Pancreas (tissue), 10 donors: ENCODE measurements at regions not wholly inside any gene's neighbourhood (a gene's known extent, or its start where the extent isn't known, plus 50 kb on each side); places are given as distances from the start of the nearest gene placed in this dataset.

Experiments
- ATAC-seq, 4 donors: fragments of 200-7000 bp; cut with Tn5 transposase; one replicate each; pipeline versions ENCODE4 v1.8.0 to v1.9.1; 2020; ENCODE audit warnings: mild to moderate bottlenecking in 4 of 4, moderate library complexity in 4 of 4
- DNase-seq, 6 donors: peaks; one replicate each; pipeline ENCODE4 v3.0.0-alpha.2; 2020
- FAIRE-seq: peaks from 2 replicates; lab custom pipeline; 2012; peaks lifted over from hg19 to GRCh38; lab: Jason Lieb, UNC
- H3K27ac ChIP-seq, 4 donors: fragments of 200-600 bp; sonication (generic); 1 replicate in 3 of 4; 2 replicates in 1 of 4; pipeline versions ENCODE4 v1.5.0 to v1.8.0; 2020
- H3K27me3 ChIP-seq, 4 donors: fragments of 200-600 bp; one replicate each; pipeline ENCODE4 v1.8.0; 2021
- H3K36me3 ChIP-seq, 3 donors: fragments of 200-600 bp; sonication (generic) in 1 of 3; one replicate each; pipeline versions ENCODE4 v1.5.0 to v1.8.0; 2020 to 2021
- H3K4me1 ChIP-seq, 3 donors: fragments of 200-600 bp; one replicate each; pipeline ENCODE4 v1.8.0; 2021
- H3K4me3 ChIP-seq, 4 donors: fragments of 200-600 bp; sonication (generic) in 2 of 4; one replicate each; pipeline versions ENCODE4 v1.5.0 to v1.8.0; 2020 to 2021
- H3K9me3 ChIP-seq, 4 donors: fragments of 200-600 bp; one replicate each; pipeline ENCODE4 v1.8.0; 2021
- CTCF ChIP-seq, 4 donors: fragments of 200-600 bp; sonication (generic) in 3 of 4; IDR thresholded peaks; one replicate each; pipeline versions ENCODE4 v1.5.0 to v1.8.0; 2021; ENCODE audit warnings: antibody characterized with exemption in 4 of 4
- WGBS, 2 donors: extraction: QIAGEN DNeasy Blood & Tissue Kit; methylation state at CpG; one replicate each; pipeline ENCODE4 v1.1.7; 2013; 5-methylcytosine and 5-hydroxymethylcytosine counted together
- intact Hi-C, 3 donors: fragments of 100-400 bp; cut with DNase I; formaldehyde crosslinking; loops; one replicate each; pipeline versions ENCODE4 v1.11.1 to v1.14.2; 2022
- donor health status: healthy with polysubstance abuse.
- donor health status: DM: no; HTN: no; CAD: no; lungs with moderate emphysema.
- donor health status: DM: no; HTN: no; CAD: no.
- donor health status: control.
- donor health status: control.
- donor health status: Bipolar disorder and iron deficiency.
- donor health status: DM: yes; HTN: yes; CAD: no.
- donor health status: DM: no; HTN: no; CAD: no.
- donor health status: DM: no; HTN: no; CAD: no.
- donor health status: DM: yes; HTN: yes; CAD: no.

GRCh38 chr5:25567881-25568280 lies 923.1 kb upstream of the CDH10 start:
- no peak for TF ChIP-seq CTCF (IDR thresholded peaks at IDR 0.05)
- no peak for DNase-seq

GRCh38 chr5:25562656-25563055 lies 917.9 kb upstream of the CDH10 start:
- FAIRE-seq, result no peak
- no peak overlapping the region for H3K27ac ChIP-seq
- intact Hi-C loops, result no loop called here
- no peaks in the 10 kb centered on the region for H3K27me3 ChIP-seq
- no peak for TF ChIP-seq CTCF (IDR thresholded peaks at IDR 0.05)
- ATAC-seq, result no peak
- no peaks in the 10 kb centered on the region for H3K4me1 ChIP-seq
- H3K36me3 ChIP-seq, result no peaks in the 10 kb centered on the region
- no peak overlapping the region for H3K4me3 ChIP-seq
- H3K9me3 ChIP-seq, result no peaks in the 10 kb centered on the region
- DNase-seq, result no peak

More at GRCh38 chr5:25567881-25568280, 923.1 kb upstream of the CDH10 start:
- Histone ChIP-seq H3K27me3 (no peaks in the 10 kb centered on the region), H3K4me1 (no peaks in the 10 kb centered on the region), H3K4me3 (no peak overlapping the region), H3K27ac (no peak overlapping the region), H3K9me3 (no peaks in the 10 kb centered on the region), H3K36me3 (no peaks in the 10 kb centered on the region)
- intact Hi-C loops, result no loop called here
- 30 to 40% methylated on average over 3 of the region's 3 CpGs for WGBS, 2 donors
- no peak for ATAC-seq
- no peak for FAIRE-seq

GRCh38 chr5:25554077-25554476 lies 909.3 kb upstream of the CDH10 start:
- H3K36me3 ChIP-seq, result no peaks in the 10 kb centered on the region
- no peak for TF ChIP-seq CTCF (IDR thresholded peaks at IDR 0.05)
- H3K27ac ChIP-seq, result no peak overlapping the region
- no peak overlapping the region for H3K4me3 ChIP-seq
- no peak for DNase-seq
- H3K9me3 ChIP-seq, result no peaks in the 10 kb centered on the region
- intact Hi-C loops, result no loop called here
- FAIRE-seq, result no peak
- WGBS, 2 donors, result 47 to 49% methylated on average over 2 of the region's 2 CpGs
- no peak for ATAC-seq
- no peaks in the 10 kb centered on the region for H3K4me1 ChIP-seq
- H3K27me3 ChIP-seq, result no peaks in the 10 kb centered on the region

- 73 to 81% methylated on average over 2 of the region's 2 CpGs for WGBS, 2 donors
- no peak for FAIRE-seq
- no peak for DNase-seq
Observed at GRCh38 chr5:25552871-25553481, 908.2 kb upstream of the CDH10 start.

More at GRCh38 chr5:25552871-25553481, 908.2 kb upstream of the CDH10 start:
- no peak for TF ChIP-seq CTCF (IDR thresholded peaks at IDR 0.05)
- no peaks in the 10 kb centered on the region for H3K9me3 ChIP-seq
- no peaks in the 10 kb centered on the region for H3K36me3 ChIP-seq
- no peak overlapping the region for H3K4me3 ChIP-seq
- no peak for ATAC-seq
- intact Hi-C loops, result no loop called here
- no peak overlapping the region for H3K27ac ChIP-seq
- H3K27me3 ChIP-seq, result no peaks in the 10 kb centered on the region
- H3K4me1 ChIP-seq, result no peaks in the 10 kb centered on the region
